Epithelial cell of proximal tubule (primary cell): ENCODE measurements at regions not wholly inside any gene's neighbourhood (a gene's known extent, or its start where the extent isn't known, plus 50 kb on each side); places are given as distances from the start of the nearest gene placed in this dataset.
"Not testable (repeated sequence)": the region's sequence is repeated elsewhere in the genome, so short reads cannot be mapped to it uniquely, and the experiment has no call there.

Experiments
- DNase-seq: peaks from one replicate; pipeline ENCODE4 v3.0.0-alpha.2; 2011; ENCODE audit warnings: low read depth
- H3K4me3 ChIP-seq: 2 replicates; pipeline ENCODE4 v1.5.1; 2011; ENCODE audit warnings: low read depth, mild to moderate bottlenecking, low read length
- CTCF ChIP-seq: conservative IDR thresholded peaks from 2 replicates; pipeline ENCODE4 v1.5.1; 2012; ENCODE audit warnings: low read depth, mild to moderate bottlenecking, low read length

- no peak overlapping the region for H3K4me3 ChIP-seq
- TF ChIP-seq CTCF = no peak
- no peak for DNase-seq
These were observed 743.8 kb upstream of the NEGR1 start for GRCh38 chr1:73026114-73026513.

GRCh38 chr1:73009938-73010337 lies 727.6 kb upstream of the NEGR1 start:
- TF ChIP-seq CTCF = no peak
- no peak overlapping the region for H3K4me3 ChIP-seq
- no peak for DNase-seq

GRCh38 chr1:73009311-73009710 lies 727.0 kb upstream of the NEGR1 start:
- H3K4me3 ChIP-seq = no peak overlapping the region
- no peak for TF ChIP-seq CTCF
- DNase-seq = no peak

- DNase-seq = no peak
- no peak for TF ChIP-seq CTCF
- H3K4me3 ChIP-seq = no peak overlapping the region
These were observed 715.3 kb upstream of the NEGR1 start for GRCh38 chr1:72997624-72998023.

GRCh38 chr1:72997041-72997440 lies 714.7 kb upstream of the NEGR1 start:
- no peak for TF ChIP-seq CTCF
- no peak for DNase-seq
- H3K4me3 ChIP-seq = no peak overlapping the region

- H3K4me3 ChIP-seq, DNase-seq: not testable (repeated sequence)
These were observed 705.5 kb upstream of the NEGR1 start for GRCh38 chr1:72987871-72988270.

- no peak for DNase-seq
- no peak overlapping the region for H3K4me3 ChIP-seq
- TF ChIP-seq CTCF = no peak
These were observed 704.4 kb upstream of the NEGR1 start for GRCh38 chr1:72986591-72987290.

- DNase-seq, H3K4me3 ChIP-seq: not testable (repeated sequence)
These were observed 702.7 kb upstream of the NEGR1 start for GRCh38 chr1:72985024-72985423.

GRCh38 chr1:72983011-72983410 lies 700.7 kb upstream of the NEGR1 start:
- not testable (repeated sequence) for DNase-seq

More at GRCh38 chr1:72983011-72983410, 700.7 kb upstream of the NEGR1 start:
- not testable (repeated sequence) for H3K4me3 ChIP-seq
